ENCODE measurements at regions not wholly inside any gene's neighbourhood (a gene's known extent, or its start where the extent isn't known, plus 50 kb on each side); places are given as distances from the start of the nearest gene placed in this dataset.

DNA sequence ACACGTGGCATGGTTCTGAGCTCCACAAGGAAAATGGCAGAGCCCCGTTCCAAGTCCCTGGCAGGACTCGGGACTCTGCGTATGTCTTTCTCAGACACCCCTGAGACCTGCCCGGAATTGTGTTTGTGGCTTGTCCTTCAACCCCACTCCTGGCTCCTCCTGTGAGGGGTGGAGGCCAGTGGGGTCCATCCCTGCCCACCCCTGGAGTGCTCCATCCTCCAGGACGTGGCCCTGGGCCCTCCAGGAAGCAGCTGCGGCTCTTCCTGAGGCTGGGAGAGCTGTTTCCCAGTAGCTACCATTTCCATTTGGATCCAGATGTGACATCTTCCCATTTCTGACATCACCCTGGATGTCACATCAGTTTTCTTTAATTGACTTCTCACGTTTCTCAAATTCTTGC is 118.7 kb upstream of the C1QTNF9B start:
- Histone ChIP-seq H3K9ac (ENCODE audit: low read length) (no peak overlapping the region), H3K4me1 (ENCODE audit: low read length) (no peaks in the 10 kb centered on the region), H3K79me2 (ENCODE audit: low read length) (no peaks in the 10 kb centered on the region), H3K27me3 (ENCODE audit: low read depth, low read length) (no peaks in the 10 kb centered on the region), H3K4me3 (ENCODE audit: low read length) (no peak overlapping the region), H3K36me3 (replicated peaks; ENCODE audit: low read depth, low read length) (no peaks in the 10 kb centered on the region), H3K4me2 (ENCODE audit: low read length) (no peak overlapping the region), H3K27ac (ENCODE audit: low read length) (no peak overlapping the region), H3K9me3 (ENCODE audit: insufficient read depth, low read length) (no peaks in the 10 kb centered on the region), H4K20me1 (ENCODE audit: insufficient read depth, low read length) (no peaks in the 10 kb centered on the region), H2AFZ (ENCODE audit: low read depth, low read length) (no peak overlapping the region)
- TF ChIP-seq, protein P1, sequence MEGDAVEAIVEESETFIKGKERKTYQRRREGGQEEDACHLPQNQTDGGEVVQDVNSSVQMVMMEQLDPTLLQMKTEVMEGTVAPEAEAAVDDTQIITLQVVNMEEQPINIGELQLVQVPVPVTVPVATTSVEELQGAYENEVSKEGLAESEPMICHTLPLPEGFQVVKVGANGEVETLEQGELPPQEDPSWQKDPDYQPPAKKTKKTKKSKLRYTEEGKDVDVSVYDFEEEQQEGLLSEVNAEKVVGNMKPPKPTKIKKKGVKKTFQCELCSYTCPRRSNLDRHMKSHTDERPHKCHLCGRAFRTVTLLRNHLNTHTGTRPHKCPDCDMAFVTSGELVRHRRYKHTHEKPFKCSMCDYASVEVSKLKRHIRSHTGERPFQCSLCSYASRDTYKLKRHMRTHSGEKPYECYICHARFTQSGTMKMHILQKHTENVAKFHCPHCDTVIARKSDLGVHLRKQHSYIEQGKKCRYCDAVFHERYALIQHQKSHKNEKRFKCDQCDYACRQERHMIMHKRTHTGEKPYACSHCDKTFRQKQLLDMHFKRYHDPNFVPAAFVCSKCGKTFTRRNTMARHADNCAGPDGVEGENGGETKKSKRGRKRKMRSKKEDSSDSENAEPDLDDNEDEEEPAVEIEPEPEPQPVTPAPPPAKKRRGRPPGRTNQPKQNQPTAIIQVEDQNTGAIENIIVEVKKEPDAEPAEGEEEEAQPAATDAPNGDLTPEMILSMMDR (IDR thresholded peaks at IDR 0.05; ENCODE audit: low read depth, low read length): no peak
- no peak for TF ChIP-seq EZH2phosphoT487 (IDR thresholded peaks at IDR 0.05; ENCODE audit: low read depth)

DNA sequence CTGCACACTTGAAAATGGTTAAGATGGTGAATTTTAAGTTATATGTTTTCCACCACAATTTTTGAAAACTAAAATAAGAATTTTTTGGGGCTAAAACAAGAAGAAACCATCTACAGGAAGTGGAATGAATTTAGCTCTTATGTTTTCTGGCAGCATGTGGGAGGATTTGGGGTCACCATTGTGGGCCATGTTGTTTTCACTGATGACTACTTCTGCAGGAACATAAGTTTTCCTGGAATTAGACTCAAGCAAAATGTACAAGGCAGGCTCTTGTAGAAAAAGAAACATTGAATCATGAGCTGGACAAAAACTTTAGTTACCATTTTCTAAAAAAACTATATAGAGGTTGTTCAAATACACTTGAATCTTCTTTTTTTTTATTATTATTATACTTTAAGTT is 125.3 kb upstream of the C1QTNF9B start:
- Histone ChIP-seq H3K4me1 (ENCODE audit: low read length) (no peaks in the 10 kb centered on the region), H4K20me1 (ENCODE audit: insufficient read depth, low read length) (no peaks in the 10 kb centered on the region), H3K9me3 (ENCODE audit: insufficient read depth, low read length) (no peaks in the 10 kb centered on the region), H3K4me2 (ENCODE audit: low read length) (no peak overlapping the region), H3K27me3 (ENCODE audit: low read depth, low read length) (peaks cover 10% of the 10 kb centered on the region), H3K36me3 (replicated peaks; ENCODE audit: low read depth, low read length) (no peaks in the 10 kb centered on the region), H3K9ac (ENCODE audit: low read length) (no peak overlapping the region), H2AFZ (ENCODE audit: low read depth, low read length) (no peak overlapping the region), H3K79me2 (ENCODE audit: low read length) (no peaks in the 10 kb centered on the region), H3K4me3 (ENCODE audit: low read length) (no peak overlapping the region), H3K27ac (ENCODE audit: low read length) (no peak overlapping the region)
- TF ChIP-seq, protein P1 (IDR thresholded peaks at IDR 0.05; ENCODE audit: low read depth, low read length): no peak
- no peak for TF ChIP-seq EZH2phosphoT487 (IDR thresholded peaks at IDR 0.05; ENCODE audit: low read depth)

DNA sequence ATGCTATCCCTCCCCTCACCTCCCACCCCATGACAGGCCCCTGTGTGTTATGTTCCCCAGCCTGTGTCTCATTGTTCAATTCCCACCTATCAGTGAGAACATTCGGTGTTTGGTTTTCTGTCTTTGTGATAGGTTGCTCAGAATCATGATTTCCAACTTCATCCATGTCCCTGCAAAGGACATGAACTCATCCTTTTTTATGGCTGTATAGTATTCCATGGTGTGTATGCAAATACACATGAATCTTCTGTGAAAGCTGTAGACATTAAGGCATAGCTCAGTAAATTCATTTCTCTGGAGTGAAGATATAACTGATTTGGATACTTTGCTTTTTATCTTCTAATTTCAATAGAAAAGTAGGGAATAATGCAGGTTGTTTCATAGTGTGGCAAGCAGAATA is 125.8 kb upstream of the C1QTNF9B start:
- peaks cover 10% of the 10 kb centered on the region for H3K27me3 ChIP-seq (ENCODE audit: low read depth, low read length)
- no peaks in the 10 kb centered on the region for H3K9me3 ChIP-seq (ENCODE audit: insufficient read depth, low read length)
- no peak overlapping the region for H2AFZ ChIP-seq (ENCODE audit: low read depth, low read length)
- H3K4me2 ChIP-seq (ENCODE audit: low read length): no peak overlapping the region
- H3K27ac ChIP-seq (ENCODE audit: low read length): no peak overlapping the region
- H3K36me3 ChIP-seq (replicated peaks; ENCODE audit: low read depth, low read length): no peaks in the 10 kb centered on the region
- H3K4me3 ChIP-seq (ENCODE audit: low read length): no peak overlapping the region
- H4K20me1 ChIP-seq (ENCODE audit: insufficient read depth, low read length): no peaks in the 10 kb centered on the region
- no peaks in the 10 kb centered on the region for H3K4me1 ChIP-seq (ENCODE audit: low read length)
- TF ChIP-seq, protein P1 (IDR thresholded peaks at IDR 0.05; ENCODE audit: low read depth, low read length): no peak
- TF ChIP-seq EZH2phosphoT487 (IDR thresholded peaks at IDR 0.05; ENCODE audit: low read depth): no peak
- H3K9ac ChIP-seq (ENCODE audit: low read length): no peak overlapping the region
- no peaks in the 10 kb centered on the region for H3K79me2 ChIP-seq (ENCODE audit: low read length)

DNA sequence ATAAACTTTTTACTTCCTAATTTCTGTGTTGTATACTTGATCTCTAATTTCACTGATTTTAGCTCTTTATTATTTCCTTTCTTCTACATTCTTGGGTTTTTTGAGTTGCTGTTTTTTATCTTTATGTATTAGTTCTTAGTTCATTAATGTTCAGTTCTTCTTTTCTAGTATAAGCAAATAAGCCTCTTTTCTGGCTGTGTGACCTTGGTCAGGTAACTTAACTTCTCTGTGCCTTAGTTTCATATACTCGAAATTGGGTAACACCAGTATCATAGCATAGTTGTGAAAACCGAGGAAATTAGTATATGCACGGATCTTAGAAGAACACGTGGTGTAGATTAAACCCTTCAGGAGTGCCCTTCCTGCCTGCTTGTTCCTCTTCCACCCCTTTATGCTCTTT is 130.2 kb upstream of the C1QTNF9B start:
- Histone ChIP-seq H3K9ac (ENCODE audit: low read length) (no peak overlapping the region), H3K4me2 (ENCODE audit: low read length) (no peak overlapping the region), H3K4me1 (ENCODE audit: low read length) (no peaks in the 10 kb centered on the region), H3K27ac (ENCODE audit: low read length) (no peak overlapping the region), H3K36me3 (replicated peaks; ENCODE audit: low read depth, low read length) (no peaks in the 10 kb centered on the region), H3K9me3 (ENCODE audit: insufficient read depth, low read length) (no peaks in the 10 kb centered on the region), H3K4me3 (ENCODE audit: low read length) (no peak overlapping the region), H3K27me3 (ENCODE audit: low read depth, low read length) (peaks cover 10% of the 10 kb centered on the region), H2AFZ (ENCODE audit: low read depth, low read length) (no peak overlapping the region), H4K20me1 (ENCODE audit: insufficient read depth, low read length) (no peaks in the 10 kb centered on the region), H3K79me2 (ENCODE audit: low read length) (no peaks in the 10 kb centered on the region)
- TF ChIP-seq, protein P1 (IDR thresholded peaks at IDR 0.05; ENCODE audit: low read depth, low read length): no peak
- TF ChIP-seq EZH2phosphoT487 (IDR thresholded peaks at IDR 0.05; ENCODE audit: low read depth): no peak

Data from OCI-LY3 (cell line).